Heart left ventricle (tissue), 13 donors: ENCODE measurements at regions not wholly inside any gene's neighbourhood (a gene's known extent, or its start where the extent isn't known, plus 50 kb on each side); places are given as distances from the start of the nearest gene placed in this dataset.

Source experiments
- POLR2A ChIP-seq, 2 donors: fragments of 450-650 bp; IDR thresholded peaks; one replicate each; pipeline ENCODE4 v1.6.1; 2017; ENCODE audit warnings: antibody characterized with exemption in 2 of 2, mild to moderate bottlenecking in 2 of 2, moderate library complexity in 2 of 2
- TF ChIP-seq, protein P1 (sequence below), 12 donors: fragments of 200-600 bp; sonication (generic) in 4 of 12; IDR thresholded peaks; one replicate each; pipeline versions ENCODE4 v1.5.0 to v1.8.0; 2018 to 2022; ENCODE audit warnings: antibody characterized with exemption in 12 of 12, mild to moderate bottlenecking in 5 of 12
- donor health status: ischemic (EF 13 %, LVEDD 7.1; RV severe dilation, severe dysfunction).
- donor health status: DM: no; HTN: yes; CAD: no.
- donor health status: DM: no; HTN: no; CAD: no.
- donor health status: ischemic (EF 25% LVEDD 6.9; RV normal size, moderate dysfunction).
- donor health status: ischemic (EF 25% LVEDD 5.7; RV mildly dilated, moderate dysfunction).
- donor health status: ischemic (EF 35%, LVEDD 5.7; RV mildly dilated, moderate dysfunction).
- donor health status: nonischemic (EF 11% LVEDD 7.7; RV severe dilation, severe dysfunction).
- donor health status: DM: yes; HTN: yes; CAD: no.
- donor health status: PGD.
- donor health status: ischemic (EF 29% LVEDD 5.4; RV normal size, mild dysfunction).
- donor health status: nonischemic (EF 23%, LVEDD 6.1; RV moderate dilation, normal function).

DNA sequence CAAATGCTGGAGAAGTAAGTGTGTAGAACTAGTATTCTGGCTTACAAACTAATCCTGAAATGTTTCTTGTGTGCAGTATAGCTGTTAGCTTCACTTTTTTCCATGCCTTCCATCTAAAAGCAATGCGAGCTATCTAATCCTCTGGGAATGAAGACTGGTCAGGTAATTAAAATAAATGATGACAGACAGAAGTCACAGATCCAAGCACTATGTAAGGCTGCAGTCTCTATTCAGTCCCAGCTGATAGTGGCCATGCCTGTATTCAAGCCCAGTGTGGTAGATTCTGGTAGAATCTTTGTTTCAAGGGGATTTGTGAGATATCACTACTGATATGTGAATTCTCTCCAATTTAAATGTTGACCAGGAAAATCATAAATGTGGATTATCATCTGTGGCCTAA, 637.2 kb downstream of the TMTC2 start:
- TF ChIP-seq, protein P1, sequence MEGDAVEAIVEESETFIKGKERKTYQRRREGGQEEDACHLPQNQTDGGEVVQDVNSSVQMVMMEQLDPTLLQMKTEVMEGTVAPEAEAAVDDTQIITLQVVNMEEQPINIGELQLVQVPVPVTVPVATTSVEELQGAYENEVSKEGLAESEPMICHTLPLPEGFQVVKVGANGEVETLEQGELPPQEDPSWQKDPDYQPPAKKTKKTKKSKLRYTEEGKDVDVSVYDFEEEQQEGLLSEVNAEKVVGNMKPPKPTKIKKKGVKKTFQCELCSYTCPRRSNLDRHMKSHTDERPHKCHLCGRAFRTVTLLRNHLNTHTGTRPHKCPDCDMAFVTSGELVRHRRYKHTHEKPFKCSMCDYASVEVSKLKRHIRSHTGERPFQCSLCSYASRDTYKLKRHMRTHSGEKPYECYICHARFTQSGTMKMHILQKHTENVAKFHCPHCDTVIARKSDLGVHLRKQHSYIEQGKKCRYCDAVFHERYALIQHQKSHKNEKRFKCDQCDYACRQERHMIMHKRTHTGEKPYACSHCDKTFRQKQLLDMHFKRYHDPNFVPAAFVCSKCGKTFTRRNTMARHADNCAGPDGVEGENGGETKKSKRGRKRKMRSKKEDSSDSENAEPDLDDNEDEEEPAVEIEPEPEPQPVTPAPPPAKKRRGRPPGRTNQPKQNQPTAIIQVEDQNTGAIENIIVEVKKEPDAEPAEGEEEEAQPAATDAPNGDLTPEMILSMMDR (IDR thresholded peaks at IDR 0.05), result no peak
- TF ChIP-seq POLR2A (IDR thresholded peaks at IDR 0.05), result no peak
